ENCODE measurements at regions not wholly inside any gene's neighbourhood (a gene's known extent, or its start where the extent isn't known, plus 50 kb on each side); places are given as distances from the start of the nearest gene placed in this dataset.

- H3K27me3 ChIP-seq (ENCODE audit: low read length) = no peaks in the 10 kb centered on the region
Observed at GRCh38 chr1:82445132-82445531, 644.4 kb downstream of the ADGRL2 start.

GRCh38 chr1:82441402-82441801, 640.7 kb downstream of the ADGRL2 start:
- Histone ChIP-seq H3K79me2 (ENCODE audit: low read length) (no peaks in the 10 kb centered on the region), H2AFZ (ENCODE audit: low read length) (no peak overlapping the region), H3K4me3 (ENCODE audit: low read length) (no peak overlapping the region), H3K27ac (ENCODE audit: low read length) (no peak overlapping the region), H3K9me2 (replicated peaks; ENCODE audit: insufficient read depth, low read length) (no peaks in the 10 kb centered on the region), H4K20me1 (ENCODE audit: insufficient read depth, low read depth, low read length) (no peaks in the 10 kb centered on the region), H3K4me2 (ENCODE audit: low read depth, low read length, poor library complexity, severe bottlenecking) (no peak overlapping the region), H3K9me3 (ENCODE audit: low read length) (peaks cover 19% of the 10 kb centered on the region), H3K9ac (ENCODE audit: low read length) (no peak overlapping the region), H3K27me3 (ENCODE audit: low read length) (no peaks in the 10 kb centered on the region), H3K4me1 (ENCODE audit: low read length) (no peaks in the 10 kb centered on the region), H3K36me3 (ENCODE audit: insufficient read depth, low read length) (no peaks in the 10 kb centered on the region)
- DNase-seq = no peak

More at GRCh38 chr1:82445132-82445531, 644.4 kb downstream of the ADGRL2 start:
- DNase-seq = no peak
- no peaks in the 10 kb centered on the region for H3K9me2 ChIP-seq (replicated peaks; ENCODE audit: insufficient read depth, low read length)
- H2AFZ ChIP-seq (ENCODE audit: low read length) = no peak overlapping the region
- no peaks in the 10 kb centered on the region for H3K4me1 ChIP-seq (ENCODE audit: low read length)
- H3K9me3 ChIP-seq (ENCODE audit: low read length) = peaks cover 16% of the 10 kb centered on the region; the same call in 1 of the 2 replicates
- no peak overlapping the region for H3K9ac ChIP-seq (ENCODE audit: low read length)
- no peaks in the 10 kb centered on the region for H4K20me1 ChIP-seq (ENCODE audit: insufficient read depth, low read depth, low read length)
- H3K27ac ChIP-seq (ENCODE audit: low read length) = no peak overlapping the region
- no peak overlapping the region for H3K4me3 ChIP-seq (ENCODE audit: low read length)
- H3K4me2 ChIP-seq (ENCODE audit: low read depth, low read length, poor library complexity, severe bottlenecking) = no peak overlapping the region
- H3K79me2 ChIP-seq (ENCODE audit: low read length) = no peaks in the 10 kb centered on the region
- H3K36me3 ChIP-seq (ENCODE audit: insufficient read depth, low read length) = no peaks in the 10 kb centered on the region

- no peak overlapping the region for H3K9ac ChIP-seq (ENCODE audit: low read length)
- no peak overlapping the region for H2AFZ ChIP-seq (ENCODE audit: low read length)
- no peaks in the 10 kb centered on the region for H3K9me2 ChIP-seq (replicated peaks; ENCODE audit: insufficient read depth, low read length)
- H3K4me2 ChIP-seq (ENCODE audit: low read depth, low read length, poor library complexity, severe bottlenecking) = no peak overlapping the region
- no peaks in the 10 kb centered on the region for H3K27me3 ChIP-seq (ENCODE audit: low read length)
- DNase-seq = no peak
- no peaks in the 10 kb centered on the region for H3K79me2 ChIP-seq (ENCODE audit: low read length)
- no peaks in the 10 kb centered on the region for H3K4me1 ChIP-seq (ENCODE audit: low read length)
- H4K20me1 ChIP-seq (ENCODE audit: insufficient read depth, low read depth, low read length) = no peaks in the 10 kb centered on the region
- no peak overlapping the region for H3K27ac ChIP-seq (ENCODE audit: low read length)
- H3K36me3 ChIP-seq (ENCODE audit: insufficient read depth, low read length) = no peaks in the 10 kb centered on the region
- H3K9me3 ChIP-seq (ENCODE audit: low read length) = peaks cover 6% of the 10 kb centered on the region
- H3K4me3 ChIP-seq (ENCODE audit: low read length) = no peak overlapping the region
Observed at GRCh38 chr1:82423174-82423815, 622.6 kb downstream of the ADGRL2 start.

GRCh38 chr1:82421782-82422181, 621.0 kb downstream of the ADGRL2 start:
- Histone ChIP-seq H3K4me3 (ENCODE audit: low read length) (no peak overlapping the region), H3K9ac (ENCODE audit: low read length) (no peak overlapping the region), H3K79me2 (ENCODE audit: low read length) (no peaks in the 10 kb centered on the region), H4K20me1 (ENCODE audit: insufficient read depth, low read depth, low read length) (no peaks in the 10 kb centered on the region), H3K9me2 (replicated peaks; ENCODE audit: insufficient read depth, low read length) (no peaks in the 10 kb centered on the region), H3K9me3 (ENCODE audit: low read length) (peaks cover 11% of the 10 kb centered on the region), H3K27ac (ENCODE audit: low read length) (no peak overlapping the region), H3K36me3 (ENCODE audit: insufficient read depth, low read length) (no peaks in the 10 kb centered on the region), H3K27me3 (ENCODE audit: low read length) (no peaks in the 10 kb centered on the region), H3K4me2 (ENCODE audit: low read depth, low read length, poor library complexity, severe bottlenecking) (no peak overlapping the region), H3K4me1 (ENCODE audit: low read length) (no peaks in the 10 kb centered on the region), H2AFZ (ENCODE audit: low read length) (no peak overlapping the region)
- no peak for DNase-seq

GRCh38 chr1:82420584-82420983, 619.9 kb downstream of the ADGRL2 start:
- Histone ChIP-seq H3K27ac (ENCODE audit: low read length) (no peak overlapping the region), H3K9ac (ENCODE audit: low read length) (no peak overlapping the region), H3K4me1 (ENCODE audit: low read length) (no peaks in the 10 kb centered on the region), H3K4me2 (ENCODE audit: low read depth, low read length, poor library complexity, severe bottlenecking) (no peak overlapping the region), H3K4me3 (ENCODE audit: low read length) (no peak overlapping the region), H3K27me3 (ENCODE audit: low read length) (no peaks in the 10 kb centered on the region), H3K36me3 (ENCODE audit: insufficient read depth, low read length) (no peaks in the 10 kb centered on the region), H3K9me2 (replicated peaks; ENCODE audit: insufficient read depth, low read length) (no peaks in the 10 kb centered on the region), H4K20me1 (ENCODE audit: insufficient read depth, low read depth, low read length) (no peaks in the 10 kb centered on the region), H3K79me2 (ENCODE audit: low read length) (no peaks in the 10 kb centered on the region), H3K9me3 (ENCODE audit: low read length) (peaks cover 8% of the 10 kb centered on the region), H2AFZ (ENCODE audit: low read length) (no peak overlapping the region)
- no peak for DNase-seq

DNA sequence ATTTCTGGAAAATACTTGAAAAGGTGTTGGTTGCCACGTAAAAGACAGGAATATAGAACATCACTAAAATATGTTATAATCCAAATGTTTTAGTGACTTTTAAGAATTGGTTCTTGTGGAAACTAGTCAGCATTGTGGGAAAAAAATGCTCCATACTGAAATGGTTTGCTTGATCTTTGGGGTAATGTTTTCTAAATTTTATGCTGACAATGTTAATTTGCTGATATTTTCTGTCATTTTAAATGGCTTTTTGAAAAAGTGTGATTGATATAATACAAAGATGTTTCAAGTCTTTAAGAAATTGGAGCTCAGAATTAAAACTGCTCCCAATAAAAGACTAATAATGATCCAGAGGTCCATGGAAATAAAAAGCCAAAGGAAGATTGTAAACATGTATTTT, 610.9 kb downstream of the ADGRL2 start:
- DNase-seq = no peak
- Histone ChIP-seq H3K4me1 (ENCODE audit: low read length) (no peaks in the 10 kb centered on the region), H3K4me3 (ENCODE audit: low read length) (no peak overlapping the region), H3K79me2 (ENCODE audit: low read length) (no peaks in the 10 kb centered on the region), H4K20me1 (ENCODE audit: insufficient read depth, low read depth, low read length) (no peaks in the 10 kb centered on the region), H3K9me2 (replicated peaks; ENCODE audit: insufficient read depth, low read length) (no peaks in the 10 kb centered on the region), H3K36me3 (ENCODE audit: insufficient read depth, low read length) (no peaks in the 10 kb centered on the region), H3K9ac (ENCODE audit: low read length) (no peak overlapping the region), H3K27ac (ENCODE audit: low read length) (no peak overlapping the region), H3K4me2 (ENCODE audit: low read depth, low read length, poor library complexity, severe bottlenecking) (no peak overlapping the region), H3K27me3 (ENCODE audit: low read length) (no peaks in the 10 kb centered on the region), H3K9me3 (ENCODE audit: low read length) (peaks cover 19% of the 10 kb centered on the region; the same call in 1 of the 2 replicates), H2AFZ (ENCODE audit: low read length) (no peak overlapping the region)

GRCh38 chr1:82405333-82405732, 604.6 kb downstream of the ADGRL2 start:
- Histone ChIP-seq H3K27ac (ENCODE audit: low read length) (no peak overlapping the region), H3K4me2 (ENCODE audit: low read depth, low read length, poor library complexity, severe bottlenecking) (no peak overlapping the region), H3K36me3 (ENCODE audit: insufficient read depth, low read length) (no peaks in the 10 kb centered on the region), H3K27me3 (ENCODE audit: low read length) (no peaks in the 10 kb centered on the region), H3K4me1 (ENCODE audit: low read length) (no peaks in the 10 kb centered on the region), H3K9ac (ENCODE audit: low read length) (no peak overlapping the region), H3K9me2 (replicated peaks; ENCODE audit: insufficient read depth, low read length) (no peaks in the 10 kb centered on the region), H3K79me2 (ENCODE audit: low read length) (no peaks in the 10 kb centered on the region), H4K20me1 (ENCODE audit: insufficient read depth, low read depth, low read length) (no peaks in the 10 kb centered on the region), H2AFZ (ENCODE audit: low read length) (no peak overlapping the region), H3K4me3 (ENCODE audit: low read length) (no peak overlapping the region), H3K9me3 (ENCODE audit: low read length) (peaks cover 28% of the 10 kb centered on the region)
- no peak for DNase-seq

- Histone ChIP-seq H3K9me3 (ENCODE audit: low read length) (peaks cover 22% of the 10 kb centered on the region), H2AFZ (ENCODE audit: low read length) (no peak overlapping the region), H3K4me2 (ENCODE audit: low read depth, low read length, poor library complexity, severe bottlenecking) (no peak overlapping the region), H4K20me1 (ENCODE audit: insufficient read depth, low read depth, low read length) (no peaks in the 10 kb centered on the region), H3K36me3 (ENCODE audit: insufficient read depth, low read length) (no peaks in the 10 kb centered on the region), H3K4me1 (ENCODE audit: low read length) (no peaks in the 10 kb centered on the region), H3K4me3 (ENCODE audit: low read length) (no peak overlapping the region), H3K27ac (ENCODE audit: low read length) (no peak overlapping the region), H3K9ac (ENCODE audit: low read length) (no peak overlapping the region), H3K79me2 (ENCODE audit: low read length) (no peaks in the 10 kb centered on the region), H3K9me2 (replicated peaks; ENCODE audit: insufficient read depth, low read length) (no peaks in the 10 kb centered on the region), H3K27me3 (ENCODE audit: low read length) (no peaks in the 10 kb centered on the region)
- DNase-seq = no peak
Observed at GRCh38 chr1:82401116-82401515, 600.4 kb downstream of the ADGRL2 start.
